Large intestine (tissue), 3 donors: ENCODE measurements at regions not wholly inside any gene's neighbourhood (a gene's known extent, or its start where the extent isn't known, plus 50 kb on each side); places are given as distances from the start of the nearest gene placed in this dataset.
"Not testable (repeated sequence)": the region's sequence is repeated elsewhere in the genome, so short reads cannot be mapped to it uniquely, and the experiment has no call there.

ENCODE experiments used
- DNase-seq, 2 donors: peaks; one replicate each; pipeline versions ENCODE4 v3.0.0 to v3.0.0-alpha.2; 2013
- H3K27ac ChIP-seq: one replicate; pipeline ENCODE4 v1.5.1; 2013; ENCODE audit warnings: low read length
- H3K27me3 ChIP-seq: 2 replicates; pipeline ENCODE4 v1.6.1; 2013; ENCODE audit warnings: low read length; ENCODE audit not compliant: control insufficient read depth, insufficient read depth
- H3K36me3 ChIP-seq: 2 replicates; pipeline ENCODE4 v1.6.1; 2013; ENCODE audit warnings: low read length; ENCODE audit not compliant: control insufficient read depth, insufficient read depth
- H3K4me1 ChIP-seq: one replicate; pipeline ENCODE4 v1.6.1; 2013; ENCODE audit warnings: low read length; ENCODE audit not compliant: control insufficient read depth, insufficient read depth
- H3K4me3 ChIP-seq: one replicate; pipeline ENCODE4 v1.5.1; 2013; ENCODE audit warnings: low read length
- H3K9me3 ChIP-seq: one replicate; pipeline ENCODE4 v1.6.1; 2013; ENCODE audit warnings: mild to moderate bottlenecking, low read depth, low read length, moderate library complexity; ENCODE audit not compliant: control insufficient read depth
- WGBS: methylation state at CpG from one replicate; pipeline ENCODE4 v1.1.5; 2013; ENCODE audit warnings: low lambda C conversion rate; ENCODE audit not compliant: insufficient coverage; 5-methylcytosine and 5-hydroxymethylcytosine counted together

DNA sequence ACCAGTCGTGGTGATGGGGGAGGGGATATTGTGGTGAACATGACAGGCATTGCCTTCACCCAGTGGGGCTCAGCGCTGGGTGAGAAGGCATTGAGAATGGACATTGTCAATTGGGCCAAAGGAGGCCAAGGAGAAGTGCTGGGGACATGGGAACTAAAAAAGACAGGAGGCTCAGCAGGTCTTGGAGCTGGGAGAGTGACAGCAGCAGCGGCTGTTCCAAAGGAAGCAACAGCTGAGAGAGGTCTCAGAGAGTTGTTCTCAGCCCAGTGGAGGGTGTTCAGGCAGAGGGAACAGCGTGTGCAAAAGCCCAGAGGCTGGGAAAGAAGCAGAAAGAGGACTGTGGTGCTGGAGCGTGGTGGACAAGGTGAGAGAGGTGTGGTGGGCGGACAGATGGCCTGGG is 56.6 kb upstream of the ASNS start:
- H3K27me3 ChIP-seq, DNase-seq, H3K4me1 ChIP-seq, H3K27ac ChIP-seq, H3K4me3 ChIP-seq, H3K9me3 ChIP-seq, H3K36me3 ChIP-seq: not testable (repeated sequence)
- WGBS = no CpG with 5 or more reads among the region's 6 CpGs

DNA sequence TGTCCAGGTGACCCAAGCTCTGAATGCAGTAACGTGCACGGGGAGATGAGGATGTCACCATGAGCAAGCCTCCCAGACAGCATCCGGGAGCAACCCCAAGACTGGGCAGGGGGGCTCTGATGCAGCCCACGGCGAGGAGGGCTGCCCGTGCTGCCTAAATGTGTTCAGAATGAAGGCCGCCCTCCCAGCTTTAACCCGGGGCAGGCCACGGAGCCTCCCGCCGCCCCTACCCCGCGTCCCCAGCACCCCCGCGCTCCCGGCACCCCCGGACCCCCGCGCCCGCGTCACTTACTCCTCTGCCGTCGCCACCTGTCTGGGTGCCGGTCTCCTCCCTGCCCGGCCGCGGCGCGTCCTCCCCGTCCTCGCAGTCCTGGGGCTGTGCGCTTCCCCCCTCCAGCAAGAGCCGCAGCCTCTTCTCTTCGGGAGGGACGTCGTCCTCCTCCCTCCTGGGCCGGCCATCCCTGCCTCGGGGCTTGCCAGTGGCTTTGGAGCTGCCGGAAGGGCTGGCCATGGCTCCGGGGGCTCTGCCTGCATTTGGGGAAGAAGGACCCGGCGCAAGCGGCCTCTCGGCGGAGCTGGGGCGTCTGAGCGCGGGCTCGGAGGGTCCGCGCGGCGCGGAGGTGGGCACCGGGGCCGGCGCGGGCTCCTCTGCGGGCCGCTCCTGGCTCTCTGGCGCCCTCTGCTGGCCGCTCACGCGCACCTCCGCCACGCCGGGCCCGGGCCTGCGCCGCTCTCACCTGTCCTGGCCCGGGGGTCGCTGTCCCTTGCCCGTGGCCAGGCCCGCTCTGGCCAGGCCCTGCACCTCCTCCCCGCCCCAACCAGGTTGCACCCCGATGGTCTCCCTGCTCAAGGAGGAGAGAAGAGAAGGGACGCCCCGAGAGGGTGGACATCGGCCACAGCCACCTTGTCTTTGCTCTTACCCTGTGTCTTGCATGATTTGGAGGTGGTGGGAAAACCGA is 55.9 kb upstream of the ASNS start:
- WGBS = no CpG with 5 or more reads among the region's 80 CpGs
- H3K27me3 ChIP-seq, H3K36me3 ChIP-seq, H3K4me1 ChIP-seq, H3K9me3 ChIP-seq, H3K27ac ChIP-seq: not testable (repeated sequence)
- peak; percentile 7 to 51 for DNase-seq
- peak overlapping the region; percentile 23 for H3K4me3 ChIP-seq
